ENCODE measurements at regions not wholly inside any gene's neighbourhood (a gene's known extent, or its start where the extent isn't known, plus 50 kb on each side); places are given as distances from the start of the nearest gene placed in this dataset.

DNA sequence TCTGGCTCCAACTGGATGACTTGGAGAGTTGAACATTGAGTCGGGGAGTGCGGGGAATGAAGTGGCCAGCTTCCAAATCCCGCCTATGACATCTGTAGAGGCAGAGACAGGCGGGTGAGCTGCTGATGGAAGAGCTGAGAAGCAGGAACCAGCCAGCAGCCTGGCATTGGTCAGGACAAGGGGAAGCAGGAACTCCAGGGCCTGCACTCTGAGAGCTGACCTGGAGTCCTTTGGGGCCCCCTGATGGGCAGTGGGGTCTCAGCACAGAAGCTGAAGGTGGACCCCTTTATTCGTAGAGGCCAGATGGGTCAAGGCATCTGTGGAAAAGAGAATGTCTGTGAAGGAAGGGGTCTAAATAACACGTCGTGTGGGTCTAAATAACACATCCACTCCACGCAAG is 57.0 kb downstream of the SEC61G start:
- Histone ChIP-seq H3K4me3 (no peak overlapping the region), H3K4me1 (no peaks in the 10 kb centered on the region), H3K27me3 (no peaks in the 10 kb centered on the region), H3K27ac (no peak overlapping the region), H3K9me3 (replicated peaks) (no peaks in the 10 kb centered on the region), H3K36me3 (no peaks in the 10 kb centered on the region)
- DNase-seq, result peak in 1 of 2 experiments; percentile 9

DNA sequence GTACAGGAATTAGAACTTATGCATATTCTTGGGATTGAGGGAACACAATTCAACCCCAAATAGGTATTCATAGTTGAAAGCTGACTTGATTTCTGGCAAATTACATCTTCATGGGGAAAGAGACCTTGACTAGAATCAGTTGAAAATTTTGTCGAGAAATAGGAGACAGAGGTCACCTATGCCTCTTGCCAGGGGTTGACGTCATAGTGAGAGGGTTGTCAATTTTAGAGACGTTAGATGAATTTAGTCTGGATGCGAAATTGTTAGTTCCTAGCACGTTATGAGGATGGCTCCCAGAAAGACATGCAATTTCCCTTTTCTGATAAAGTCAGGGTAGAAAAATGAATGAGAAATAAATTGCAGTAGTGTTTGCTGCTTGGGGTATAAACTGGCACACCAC is 59.3 kb downstream of the SEC61G start:
- DNase-seq, result no peak

DNA sequence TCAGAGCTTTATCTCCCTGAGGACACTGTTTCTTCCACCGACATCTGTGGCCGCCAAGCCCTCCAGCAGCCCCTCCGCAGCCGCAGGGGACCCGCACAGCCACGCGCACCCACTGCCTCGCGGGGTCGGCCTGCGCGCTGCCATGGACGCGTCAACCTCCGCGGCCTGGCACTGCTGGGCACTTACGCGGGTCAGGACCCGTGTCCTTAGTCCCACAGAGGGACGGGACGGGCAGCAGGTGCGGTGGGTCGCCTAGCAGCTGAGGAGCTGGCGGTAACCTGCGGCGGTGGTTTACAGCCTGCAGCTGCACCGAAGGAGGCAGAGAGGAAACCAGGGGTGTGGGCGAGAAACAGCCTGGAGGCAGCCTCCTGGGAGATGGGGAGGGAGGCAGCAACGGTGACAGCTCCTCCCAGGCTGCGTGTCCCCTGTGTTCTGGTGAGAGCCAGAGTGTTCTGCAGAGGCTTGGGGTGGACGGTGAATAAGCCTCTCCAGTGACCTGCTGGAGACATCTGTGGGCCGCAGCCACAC is 61.3 kb downstream of the SEC61G start:
- Histone ChIP-seq H3K4me3 (no peak overlapping the region), H3K4me1 (no peaks in the 10 kb centered on the region), H3K27ac (no peak overlapping the region), H3K9me3 (replicated peaks) (no peaks in the 10 kb centered on the region), H3K36me3 (no peaks in the 10 kb centered on the region), H3K27me3 (peaks cover 3% of the 10 kb centered on the region; the same call in 1 of the 2 replicates)
- no peak for DNase-seq

More for the DNA sequence above, 59.3 kb downstream of the SEC61G start:
- Histone ChIP-seq H3K9me3 (replicated peaks) (no peaks in the 10 kb centered on the region), H3K4me1 (no peaks in the 10 kb centered on the region), H3K27ac (no peak overlapping the region), H3K27me3 (no peaks in the 10 kb centered on the region), H3K4me3 (no peak overlapping the region), H3K36me3 (no peaks in the 10 kb centered on the region)

DNA sequence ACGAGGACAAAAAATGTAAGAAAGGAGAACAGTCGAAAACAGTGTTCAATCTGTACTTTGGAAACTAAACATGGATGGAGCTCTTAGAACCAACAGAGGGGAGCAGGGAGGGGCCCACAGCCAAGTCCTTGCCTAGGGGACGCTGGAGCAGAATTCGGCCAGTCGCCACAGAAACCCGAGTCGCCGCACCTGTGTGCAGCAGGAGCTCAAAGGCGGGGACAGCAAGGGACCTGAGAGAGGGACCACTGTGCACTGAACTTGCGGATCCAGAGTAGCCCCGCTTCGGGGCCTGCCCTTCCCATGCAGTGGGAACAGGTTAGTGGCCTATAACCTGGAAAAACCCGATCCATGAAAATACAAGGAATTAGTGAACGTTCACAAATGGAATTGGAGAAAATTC is 68.1 kb downstream of the SEC61G start:
- Histone ChIP-seq H3K27me3 (peaks cover 7% of the 10 kb centered on the region; the same call in 1 of the 2 replicates), H3K4me3 (no peak overlapping the region), H3K9me3 (replicated peaks) (no peaks in the 10 kb centered on the region), H3K27ac (no peak overlapping the region), H3K36me3 (no peaks in the 10 kb centered on the region), H3K4me1 (no peaks in the 10 kb centered on the region)
- DNase-seq, result no peak

DNA sequence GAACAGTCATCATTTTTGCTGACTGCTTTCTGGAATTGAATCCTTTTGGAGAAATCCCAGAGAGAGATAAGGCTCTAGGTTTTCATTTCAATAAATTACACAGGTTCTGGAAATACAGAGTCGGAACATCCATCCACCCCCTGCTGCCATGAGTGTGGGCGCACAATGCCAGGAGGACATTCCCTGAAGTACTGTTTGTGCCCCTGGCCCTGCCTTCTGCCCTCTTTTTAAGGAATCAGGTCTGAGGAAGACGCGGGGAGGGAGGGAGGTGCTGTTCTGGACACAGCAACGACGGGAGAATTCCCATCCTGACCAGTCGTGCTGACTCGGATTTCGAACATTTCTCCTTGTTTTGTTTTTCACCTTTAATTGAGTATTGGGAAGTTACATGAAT is 69.0 kb downstream of the SEC61G start:
- H3K9me3 ChIP-seq (replicated peaks), result no peaks in the 10 kb centered on the region
- H3K27ac ChIP-seq, result no peak overlapping the region
- H3K4me1 ChIP-seq, result no peaks in the 10 kb centered on the region
- no peaks in the 10 kb centered on the region for H3K36me3 ChIP-seq
- H3K4me3 ChIP-seq, result no peak overlapping the region
- peaks cover 7% of the 10 kb centered on the region; the same call in 1 of the 2 replicates for H3K27me3 ChIP-seq
- no peak for DNase-seq

DNA sequence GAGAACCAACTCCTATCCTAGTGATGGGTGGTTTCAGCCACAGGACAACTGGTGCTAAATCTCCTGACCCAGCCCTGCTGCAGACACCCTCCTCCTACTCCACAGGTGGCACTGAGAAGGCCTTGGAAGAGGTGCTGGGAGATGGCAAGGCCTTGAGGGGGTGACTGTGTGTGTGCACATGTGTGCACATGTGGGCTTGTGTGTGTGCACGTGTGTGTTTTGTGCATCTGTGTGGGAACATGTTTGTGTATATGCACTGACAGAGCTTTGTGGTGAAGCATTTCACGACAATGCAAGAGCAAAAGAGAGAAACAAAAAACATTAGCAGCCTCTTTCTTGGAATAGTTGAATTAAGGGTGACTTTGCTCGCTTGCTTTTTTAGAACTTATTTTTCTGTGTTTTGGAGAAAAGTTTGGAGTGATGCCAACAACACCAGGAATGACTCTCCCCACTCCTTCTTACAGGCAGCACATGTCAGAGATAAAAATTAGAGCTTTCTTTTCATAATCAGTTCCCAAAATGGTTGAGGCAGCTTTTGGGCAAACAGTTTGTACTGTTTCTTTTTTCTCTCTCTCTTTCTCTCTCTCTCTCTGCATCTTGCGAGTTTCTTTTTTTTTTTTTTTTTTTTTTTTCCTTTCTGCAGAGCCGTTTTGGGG is 69.5 kb downstream of the SEC61G start:
- Histone ChIP-seq H3K4me1 (no peaks in the 10 kb centered on the region), H3K9me3 (replicated peaks) (no peaks in the 10 kb centered on the region), H3K36me3 (no peaks in the 10 kb centered on the region), H3K27ac (no peak overlapping the region), H3K27me3 (peaks cover 7% of the 10 kb centered on the region; the same call in 1 of the 2 replicates), H3K4me3 (no peak overlapping the region)
- DNase-seq, result no peak

DNA sequence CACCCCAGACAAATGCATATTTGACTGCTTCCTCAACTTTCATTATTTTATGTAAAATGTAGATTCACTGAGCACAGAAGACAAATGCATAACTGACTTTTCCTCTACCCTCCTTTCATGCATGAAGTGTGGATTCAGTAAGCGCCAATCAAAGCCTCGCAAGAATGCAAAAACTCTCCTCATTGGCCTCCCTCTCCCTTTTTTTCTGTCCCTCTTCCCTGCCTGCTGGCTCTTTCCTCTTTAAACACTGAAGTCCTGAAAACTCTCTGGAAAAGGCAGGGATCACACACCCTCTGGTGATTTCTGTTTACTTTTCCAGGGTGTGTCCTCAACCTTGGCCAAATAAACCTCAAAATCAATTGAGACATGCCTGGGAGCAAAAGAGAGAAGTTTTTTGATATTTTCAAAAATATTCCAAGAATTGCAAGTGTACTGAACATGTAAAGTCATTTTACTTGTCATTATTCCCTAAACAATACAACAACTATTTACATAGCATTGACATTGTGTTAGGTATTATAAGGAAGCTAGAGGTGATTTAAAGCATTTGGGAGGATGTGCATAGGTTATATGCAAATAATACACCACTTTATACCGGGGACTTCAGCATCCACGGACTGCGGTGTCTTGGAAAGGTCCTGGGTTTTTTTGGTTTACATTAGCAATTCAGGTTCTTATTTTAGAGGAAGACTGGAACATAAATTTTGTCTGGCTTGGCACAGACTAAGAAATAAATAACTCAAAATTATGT is 71.4 kb downstream of the SEC61G start:
- no peak overlapping the region for H3K4me3 ChIP-seq
- no peaks in the 10 kb centered on the region for H3K4me1 ChIP-seq
- H3K9me3 ChIP-seq (replicated peaks), result no peaks in the 10 kb centered on the region
- H3K36me3 ChIP-seq, result no peaks in the 10 kb centered on the region
- peaks cover 12% of the 10 kb centered on the region for H3K27me3 ChIP-seq
- no peak for DNase-seq
- no peak overlapping the region for H3K27ac ChIP-seq

DNA sequence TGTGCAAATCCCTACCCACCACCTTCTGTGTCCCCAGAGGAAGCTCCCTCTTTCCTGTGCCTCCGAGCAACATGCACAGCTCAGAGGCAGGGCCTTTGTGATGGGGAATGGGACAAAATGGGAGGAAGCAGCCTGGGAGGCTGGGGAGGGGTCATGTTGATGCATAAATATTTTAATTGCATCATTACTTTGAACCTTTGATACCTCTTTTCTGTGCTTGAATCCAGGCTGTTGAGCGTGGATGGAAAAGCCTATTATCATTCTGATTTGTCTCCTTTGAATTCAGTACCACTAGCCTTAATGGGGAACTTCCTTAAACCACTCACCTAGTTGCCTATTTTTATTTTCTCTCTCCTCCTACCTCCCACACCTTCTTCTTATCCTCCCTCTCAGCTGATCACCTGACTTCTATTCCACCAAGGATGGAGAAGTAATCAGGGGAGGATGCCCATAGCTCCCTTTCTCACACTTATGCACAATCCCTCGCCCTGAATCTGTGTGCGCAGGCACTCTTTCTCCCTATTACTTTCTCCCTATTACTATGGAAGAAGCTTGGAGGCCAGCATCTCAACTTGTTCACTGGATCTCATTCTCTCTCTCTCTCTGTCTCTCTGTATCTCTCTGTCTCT is 78.5 kb downstream of the SEC61G start:
- H3K27ac ChIP-seq, result no peak overlapping the region
- H3K9me3 ChIP-seq (replicated peaks), result 0 out of 2 replicates have a peak, but pooled peaks cover 5% of the 10 kb centered on the region
- DNase-seq, result no peak
- no peak overlapping the region for H3K4me3 ChIP-seq
- peaks cover 24% of the 10 kb centered on the region for H3K27me3 ChIP-seq
- no peaks in the 10 kb centered on the region for H3K36me3 ChIP-seq
- peaks cover 4% of the 10 kb centered on the region; the same call in 1 of the 2 replicates for H3K4me1 ChIP-seq

DNA sequence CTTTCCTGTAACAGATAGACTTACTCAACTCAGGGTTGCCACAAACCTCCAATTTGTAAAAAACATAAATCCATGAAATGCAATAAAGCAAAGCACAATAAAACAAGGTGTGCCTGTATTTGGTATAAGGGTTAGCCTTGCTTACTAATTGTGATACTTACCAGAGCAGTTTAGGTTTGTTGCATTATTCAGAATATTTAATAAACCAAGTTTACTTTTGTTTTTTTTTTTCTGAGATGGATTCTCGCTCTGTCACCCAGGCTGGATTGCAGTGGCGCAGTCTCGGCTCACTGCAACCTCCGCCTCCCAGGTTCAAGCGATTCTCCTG is 79.6 kb downstream of the SEC61G start:
- DNase-seq, result no peak
- Histone ChIP-seq H3K4me1 (peaks cover 4% of the 10 kb centered on the region; the same call in 1 of the 2 replicates), H3K4me3 (no peak overlapping the region), H3K27me3 (peaks cover 24% of the 10 kb centered on the region), H3K27ac (no peak overlapping the region), H3K36me3 (no peaks in the 10 kb centered on the region), H3K9me3 (replicated peaks) (0 out of 2 replicates have a peak, but pooled peaks cover 5% of the 10 kb centered on the region)

DNA sequence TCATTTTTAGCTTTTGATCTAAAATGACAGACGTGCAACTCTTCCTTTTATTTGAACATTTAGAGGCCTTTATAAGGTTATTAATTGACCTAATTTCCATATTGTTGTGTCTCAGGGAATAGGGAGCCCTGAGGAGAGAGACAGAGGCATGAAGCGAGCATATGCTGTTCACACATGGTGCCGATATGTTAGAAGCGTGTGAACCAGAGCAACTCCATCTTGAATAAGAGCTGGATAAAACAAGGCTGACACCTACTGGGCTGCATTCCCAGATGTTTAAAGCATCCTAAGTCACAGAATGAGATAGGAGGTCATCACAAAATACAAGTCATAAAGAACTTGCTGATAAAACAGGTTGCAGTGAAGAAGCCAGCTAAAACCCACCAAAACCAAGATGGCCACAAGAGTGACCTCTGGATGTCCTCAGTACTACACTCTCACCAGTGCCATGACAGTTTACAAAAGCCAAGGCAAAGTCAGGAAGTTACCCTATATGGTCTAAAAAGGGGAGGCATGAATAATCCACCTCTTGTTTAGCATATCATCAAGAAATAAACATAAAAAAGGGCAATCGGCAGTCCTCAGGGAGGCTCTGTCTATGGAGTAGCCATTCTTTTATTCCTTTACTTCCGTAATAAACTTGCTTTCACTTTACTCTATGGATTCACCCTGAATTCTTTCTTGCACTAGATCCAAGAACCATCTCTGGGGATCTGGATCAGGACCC is 80.1 kb downstream of the SEC61G start:
- Histone ChIP-seq H3K27me3 (peaks cover 24% of the 10 kb centered on the region), H3K36me3 (no peaks in the 10 kb centered on the region), H3K4me3 (no peak overlapping the region), H3K9me3 (replicated peaks) (0 out of 2 replicates have a peak, but pooled peaks cover 5% of the 10 kb centered on the region), H3K27ac (no peak overlapping the region), H3K4me1 (peaks cover 4% of the 10 kb centered on the region; the same call in 1 of the 2 replicates)
- DNase-seq, result peak in 1 of 2 experiments; percentile 15

DNA sequence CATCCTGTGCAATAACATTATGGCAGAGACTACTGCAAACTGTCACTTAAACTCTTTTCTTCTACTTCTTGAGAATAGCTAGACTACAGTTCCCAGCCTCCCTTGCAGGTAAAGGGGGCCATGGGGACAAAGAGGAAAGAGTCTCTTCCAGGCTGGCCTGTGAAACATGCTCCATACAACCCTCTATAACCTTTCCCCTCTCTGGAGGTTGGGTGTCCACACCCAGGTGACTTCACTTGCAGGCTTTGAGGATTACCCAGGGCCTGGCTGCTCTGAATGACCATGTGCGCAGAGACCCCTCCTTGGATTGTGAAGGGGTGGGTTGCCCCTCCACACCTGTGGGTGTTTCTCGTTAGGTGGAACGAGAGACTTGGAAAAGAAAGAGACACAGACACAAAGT is 84.1 kb downstream of the SEC61G start:
- no peak overlapping the region for H3K4me3 ChIP-seq
- H3K4me1 ChIP-seq, result peaks cover 4% of the 10 kb centered on the region; the same call in 1 of the 2 replicates
- no peak for DNase-seq
- H3K9me3 ChIP-seq (replicated peaks), result 0 out of 2 replicates have a peak, but pooled peaks cover 5% of the 10 kb centered on the region
- H3K27me3 ChIP-seq, result peaks cover 9% of the 10 kb centered on the region
- no peak overlapping the region for H3K27ac ChIP-seq
- no peaks in the 10 kb centered on the region for H3K36me3 ChIP-seq

DNA sequence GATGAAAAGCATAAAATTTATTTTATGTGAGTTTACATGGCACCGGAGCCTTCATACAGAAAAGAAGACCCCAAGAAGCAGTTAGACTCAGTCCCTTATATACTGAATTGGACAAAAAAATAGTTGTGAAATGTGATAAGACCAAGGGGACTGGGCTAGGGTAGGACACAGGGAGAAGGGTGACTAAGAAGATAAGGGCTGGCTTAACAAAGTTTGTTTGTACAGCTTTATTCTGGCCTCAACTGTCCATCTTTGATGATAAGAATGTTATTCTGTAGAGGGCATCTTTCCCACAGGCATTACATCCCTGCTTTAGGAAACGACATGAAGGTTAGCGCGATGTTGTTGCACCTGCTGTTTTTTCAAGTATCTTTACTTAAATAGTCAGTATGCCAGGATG is 86.5 kb downstream of the SEC61G start:
- no peak for DNase-seq
- peaks cover 4% of the 10 kb centered on the region; the same call in 1 of the 2 replicates for H3K4me1 ChIP-seq

DNA sequence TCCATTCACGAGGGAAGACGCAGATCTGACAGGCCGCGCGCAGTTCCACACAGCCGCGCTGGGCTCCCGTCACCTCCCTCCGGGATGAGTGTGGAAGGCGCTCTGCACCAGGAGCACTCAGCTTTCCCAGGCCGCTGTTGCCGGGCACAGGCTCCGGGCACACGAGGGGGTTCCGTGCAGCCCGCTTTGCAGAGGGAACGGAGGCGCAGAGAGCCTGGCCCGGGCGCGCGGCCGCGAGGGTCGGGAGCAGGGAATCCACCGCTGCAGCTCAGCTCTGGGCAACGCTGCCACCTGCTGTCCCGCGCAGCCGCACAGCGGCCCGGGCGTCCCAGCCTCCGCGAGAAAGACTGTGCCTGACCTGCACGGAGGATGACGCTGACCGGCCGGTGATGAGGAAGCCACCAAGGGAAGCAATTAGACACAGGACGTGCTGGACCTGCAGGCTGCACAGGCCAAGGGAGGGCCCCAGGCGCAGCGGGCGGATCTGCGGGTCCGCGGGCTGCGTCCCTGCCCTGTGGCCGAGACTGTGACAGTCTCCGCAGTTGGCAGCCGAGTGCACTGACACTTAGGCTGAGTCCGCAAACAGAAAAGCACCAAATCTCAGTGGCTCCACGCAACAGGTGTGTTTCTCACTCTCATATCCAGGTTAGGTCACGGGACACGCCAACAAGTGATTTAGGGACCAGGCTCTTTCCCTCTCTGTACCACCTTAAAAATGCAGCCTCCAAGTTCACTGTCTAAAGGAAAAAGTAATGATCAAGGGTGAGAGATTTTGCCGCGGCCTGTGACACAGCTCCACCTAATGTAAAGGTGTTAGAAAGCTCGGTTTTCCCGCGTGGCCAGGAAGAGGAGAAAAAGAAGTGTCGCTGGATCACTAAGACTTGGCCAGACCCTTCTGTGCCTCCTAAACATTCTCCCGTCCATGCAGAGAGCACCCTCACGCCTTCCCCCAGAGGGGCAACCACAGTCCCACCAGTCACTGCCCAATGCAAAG is 94.5 kb downstream of the SEC61G start:
- no peak overlapping the region for H3K4me3 ChIP-seq
- H3K4me1 ChIP-seq, result no peaks in the 10 kb centered on the region
- H3K27ac ChIP-seq, result no peak overlapping the region
- H3K9me3 ChIP-seq (replicated peaks), result no peaks in the 10 kb centered on the region
- H3K27me3 ChIP-seq, result peaks cover 11% of the 10 kb centered on the region; the same call in 1 of the 2 replicates
- no peaks in the 10 kb centered on the region for H3K36me3 ChIP-seq
- no peak for DNase-seq

More for the DNA sequence above, 86.5 kb downstream of the SEC61G start:
- Histone ChIP-seq H3K36me3 (no peaks in the 10 kb centered on the region), H3K27me3 (peaks cover 9% of the 10 kb centered on the region), H3K9me3 (replicated peaks) (0 out of 2 replicates have a peak, but pooled peaks cover 5% of the 10 kb centered on the region), H3K27ac (no peak overlapping the region), H3K4me3 (no peak overlapping the region)
